Panc1 (cell line): ENCODE measurements at regions not wholly inside any gene's neighbourhood (a gene's known extent, or its start where the extent isn't known, plus 50 kb on each side); places are given as distances from the start of the nearest gene placed in this dataset.

ENCODE experiments used
- ATAC-seq: fragments of 200-7000 bp; cut with Tn5 transposase; 2 replicates; pipeline ENCODE4 v1.9.1; 2020; ENCODE audit warnings: mild to moderate bottlenecking, moderate library complexity
- BruUV-seq: library from RNA; stranded (reverse); fragments of 400-500 nt; replicated peaks from 2 replicates; lab custom pipeline; 2021; lab: Mats Ljungman, UMichigan
- CTCF ChIA-PET: fragments of 300-600 bp; sonication (Branson Sonifier 250); formaldehyde crosslinking; loops from one replicate; lab custom pipeline; 2022; ENCODE audit warnings: antibody characterized with exemption; lab: Charles Lee
- POLR2A ChIA-PET: fragments of 300-600 bp; sonication (Branson Sonifier 250); formaldehyde crosslinking; loops from one replicate; lab custom pipeline; 2022; ENCODE audit warnings: antibody characterized with exemption; lab: Charles Lee
- DNase-seq: peaks from one replicate; pipeline ENCODE4 v3.0.0-alpha.2; 2010; ENCODE audit warnings: low read depth, low spot score
- H3K27ac ChIP-seq: 2 replicates; pipeline ENCODE4 v1.5.1; 2011; ENCODE audit warnings: mild to moderate bottlenecking, low read length, inconsistent platforms
- H3K27me3 ChIP-seq: fragments of 200-500 bp; sonication (Bioruptor generic); 2 replicates; pipeline ENCODE4 v1.6.0; 2014; ENCODE audit warnings: low read length, inconsistent platforms; ENCODE audit not compliant: control insufficient read depth, insufficient read depth
- H3K36me3 ChIP-seq: fragments of 200-500 bp; sonication (Bioruptor generic); 2 replicates; pipeline ENCODE4 v1.5.1; 2014; ENCODE audit warnings: inconsistent platforms, mild to moderate bottlenecking, low read length, moderate library complexity; ENCODE audit not compliant: control insufficient read depth, insufficient read depth
- H3K4me1 ChIP-seq: 2 replicates; pipeline ENCODE4 v1.5.1; 2011; ENCODE audit warnings: inconsistent platforms, mild to moderate bottlenecking, low read length, moderate library complexity; ENCODE audit not compliant: control insufficient read depth, insufficient read depth
- H3K4me3 ChIP-seq, 2 experiments: 2 replicates each; pipeline ENCODE4 v1.5.1; 2011 to 2012; ENCODE audit warnings: low read depth in 2 of 2, low read length in 2 of 2, mild to moderate bottlenecking in 2 of 2, inconsistent platforms in 1 of 2, moderate library complexity in 1 of 2
- H3K9me3 ChIP-seq: fragments of 200-500 bp; sonication (Bioruptor generic); 2 replicates; pipeline ENCODE4 v1.5.1; 2014; ENCODE audit warnings: low read depth, mild to moderate bottlenecking, inconsistent platforms, low read length, moderate library complexity; ENCODE audit not compliant: control insufficient read depth, insufficient read depth
- POLR2AphosphoS5 ChIP-seq: IDR thresholded peaks from 2 replicates; pipeline ENCODE4 v1.6.1; 2012; ENCODE audit warnings: mild to moderate bottlenecking, low read depth, low read length, moderate library complexity
- SIN3A ChIP-seq: IDR thresholded peaks from 2 replicates; pipeline ENCODE4 v1.6.1; 2012; ENCODE audit warnings: low read depth, mild to moderate bottlenecking, low read length, moderate library complexity, borderline replicate concordance; ENCODE audit not compliant: insufficient read depth
- TCF7L2 ChIP-seq: IDR thresholded peaks from 2 replicates; pipeline ENCODE4 v1.6.1; 2011; ENCODE audit warnings: mild to moderate bottlenecking, low read depth, low read length, inconsistent platforms
- in situ Hi-C: cut with HindIII; loops from 2 replicates; pipeline ENCODE4 v1.10.0; 2016; ENCODE audit warnings: low sequenced_read_pairs, low pct_unique_long_range_greater_than_20kb
- intact Hi-C: fragments of 100-400 bp; cut with micrococcal nuclease; formaldehyde crosslinking; loops from one replicate; pipeline ENCODE4 v1.10.0; 2022; ENCODE audit not compliant: unreplicated experiment
- TF ChIP-seq, protein P1 (sequence below), 2 experiments: IDR thresholded peaks; 2 replicates each; pipeline ENCODE4 v1.6.1; 2011 to 2012; ENCODE audit warnings: low read depth in 2 of 2, control low read depth in 1 of 2, low read length in 1 of 2, mild to moderate bottlenecking in 1 of 2, moderate library complexity in 1 of 2; ENCODE audit not compliant: insufficient read depth in 1 of 2
- TF ChIP-seq, protein P2 (sequence below): fragments of 450-650 bp; IDR thresholded peaks from 2 replicates; pipeline ENCODE4 v1.5.1; 2017; ENCODE audit warnings: mild to moderate bottlenecking

DNA sequence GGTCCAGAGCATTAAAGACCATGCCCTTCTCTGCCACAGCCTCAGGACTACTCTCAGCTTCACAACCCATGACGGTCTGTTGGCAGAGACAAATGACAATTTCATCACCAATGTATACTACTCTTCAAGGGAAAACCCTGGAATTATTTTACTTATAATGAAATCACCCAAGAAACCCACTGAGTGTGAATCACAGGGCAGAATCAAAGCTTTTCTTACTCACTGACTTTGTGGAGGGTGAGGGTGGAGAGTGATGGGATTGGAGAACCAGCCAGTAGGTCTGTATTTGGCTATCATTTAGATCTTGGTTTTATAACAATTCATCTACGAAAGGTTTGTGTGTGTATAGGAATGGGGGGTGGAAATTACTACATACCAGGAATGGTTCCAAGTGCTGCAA, 442.6 kb downstream of the SHISA9 start:
- H3K27ac ChIP-seq = no peak overlapping the region
- in situ Hi-C loops = no loop called here
- intact Hi-C loops = no loop called here
- no TSS peak for BruUV-seq
- ATAC-seq = no peak
- ChIA-PET POLR2A (no interaction called here), CTCF (no interaction called here)
- no peaks in the 10 kb centered on the region for H3K36me3 ChIP-seq
- no peaks in the 10 kb centered on the region for H3K9me3 ChIP-seq
- no peak for DNase-seq
- H3K27me3 ChIP-seq = no peaks in the 10 kb centered on the region
- TF ChIP-seq, protein P1, sequence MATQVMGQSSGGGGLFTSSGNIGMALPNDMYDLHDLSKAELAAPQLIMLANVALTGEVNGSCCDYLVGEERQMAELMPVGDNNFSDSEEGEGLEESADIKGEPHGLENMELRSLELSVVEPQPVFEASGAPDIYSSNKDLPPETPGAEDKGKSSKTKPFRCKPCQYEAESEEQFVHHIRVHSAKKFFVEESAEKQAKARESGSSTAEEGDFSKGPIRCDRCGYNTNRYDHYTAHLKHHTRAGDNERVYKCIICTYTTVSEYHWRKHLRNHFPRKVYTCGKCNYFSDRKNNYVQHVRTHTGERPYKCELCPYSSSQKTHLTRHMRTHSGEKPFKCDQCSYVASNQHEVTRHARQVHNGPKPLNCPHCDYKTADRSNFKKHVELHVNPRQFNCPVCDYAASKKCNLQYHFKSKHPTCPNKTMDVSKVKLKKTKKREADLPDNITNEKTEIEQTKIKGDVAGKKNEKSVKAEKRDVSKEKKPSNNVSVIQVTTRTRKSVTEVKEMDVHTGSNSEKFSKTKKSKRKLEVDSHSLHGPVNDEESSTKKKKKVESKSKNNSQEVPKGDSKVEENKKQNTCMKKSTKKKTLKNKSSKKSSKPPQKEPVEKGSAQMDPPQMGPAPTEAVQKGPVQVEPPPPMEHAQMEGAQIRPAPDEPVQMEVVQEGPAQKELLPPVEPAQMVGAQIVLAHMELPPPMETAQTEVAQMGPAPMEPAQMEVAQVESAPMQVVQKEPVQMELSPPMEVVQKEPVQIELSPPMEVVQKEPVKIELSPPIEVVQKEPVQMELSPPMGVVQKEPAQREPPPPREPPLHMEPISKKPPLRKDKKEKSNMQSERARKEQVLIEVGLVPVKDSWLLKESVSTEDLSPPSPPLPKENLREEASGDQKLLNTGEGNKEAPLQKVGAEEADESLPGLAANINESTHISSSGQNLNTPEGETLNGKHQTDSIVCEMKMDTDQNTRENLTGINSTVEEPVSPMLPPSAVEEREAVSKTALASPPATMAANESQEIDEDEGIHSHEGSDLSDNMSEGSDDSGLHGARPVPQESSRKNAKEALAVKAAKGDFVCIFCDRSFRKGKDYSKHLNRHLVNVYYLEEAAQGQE (IDR thresholded peaks at IDR 0.05; ENCODE audit: insufficient read depth in 1 of 2, low read depth in 2 of 2, low read length in 1 of 2) = no peak
- H3K4me3 ChIP-seq = no peak overlapping the region
- no peaks in the 10 kb centered on the region for H3K4me1 ChIP-seq

DNA sequence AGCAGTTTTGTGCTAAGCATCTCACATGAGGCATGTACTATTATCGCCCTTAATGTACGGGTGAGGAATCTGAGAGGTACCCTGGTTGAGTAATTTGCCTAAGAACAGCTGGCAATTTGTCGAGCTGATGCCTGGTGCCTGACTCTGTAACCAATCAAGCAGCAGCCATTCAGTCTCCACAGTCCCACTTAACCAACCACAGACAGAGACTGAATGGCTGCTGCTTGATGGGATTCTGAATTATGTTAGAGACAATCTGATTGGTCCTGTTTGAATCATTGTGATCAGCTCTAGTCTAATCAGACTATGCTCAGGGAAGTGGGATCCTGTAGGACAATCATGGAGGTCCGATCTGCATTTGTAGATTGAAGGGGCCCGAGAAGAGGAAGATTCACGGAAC, 447.0 kb downstream of the SHISA9 start:
- no peaks in the 10 kb centered on the region for H3K36me3 ChIP-seq
- no TSS peak for BruUV-seq
- intact Hi-C loops (no loop called here), in situ Hi-C loops (no loop called here)
- no peaks in the 10 kb centered on the region for H3K4me1 ChIP-seq
- no peak for DNase-seq
- ATAC-seq = no peak
- TF ChIP-seq TCF7L2 (no peak), POLR2AphosphoS5 (no peak), SIN3A (no peak)
- TF ChIP-seq, protein P1 (IDR thresholded peaks at IDR 0.05; ENCODE audit: insufficient read depth in 1 of 2, low read depth in 2 of 2, low read length in 1 of 2) = no peak
- TF ChIP-seq, protein P2, sequence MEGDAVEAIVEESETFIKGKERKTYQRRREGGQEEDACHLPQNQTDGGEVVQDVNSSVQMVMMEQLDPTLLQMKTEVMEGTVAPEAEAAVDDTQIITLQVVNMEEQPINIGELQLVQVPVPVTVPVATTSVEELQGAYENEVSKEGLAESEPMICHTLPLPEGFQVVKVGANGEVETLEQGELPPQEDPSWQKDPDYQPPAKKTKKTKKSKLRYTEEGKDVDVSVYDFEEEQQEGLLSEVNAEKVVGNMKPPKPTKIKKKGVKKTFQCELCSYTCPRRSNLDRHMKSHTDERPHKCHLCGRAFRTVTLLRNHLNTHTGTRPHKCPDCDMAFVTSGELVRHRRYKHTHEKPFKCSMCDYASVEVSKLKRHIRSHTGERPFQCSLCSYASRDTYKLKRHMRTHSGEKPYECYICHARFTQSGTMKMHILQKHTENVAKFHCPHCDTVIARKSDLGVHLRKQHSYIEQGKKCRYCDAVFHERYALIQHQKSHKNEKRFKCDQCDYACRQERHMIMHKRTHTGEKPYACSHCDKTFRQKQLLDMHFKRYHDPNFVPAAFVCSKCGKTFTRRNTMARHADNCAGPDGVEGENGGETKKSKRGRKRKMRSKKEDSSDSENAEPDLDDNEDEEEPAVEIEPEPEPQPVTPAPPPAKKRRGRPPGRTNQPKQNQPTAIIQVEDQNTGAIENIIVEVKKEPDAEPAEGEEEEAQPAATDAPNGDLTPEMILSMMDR = no peak
- H3K9me3 ChIP-seq = no peaks in the 10 kb centered on the region
- H3K27me3 ChIP-seq = no peaks in the 10 kb centered on the region
- CTCF ChIA-PET = no interaction called here
- POLR2A ChIA-PET = no interaction called here
- no peak overlapping the region for H3K27ac ChIP-seq
- no peak overlapping the region for H3K4me3 ChIP-seq
